ENCODE measurements at regions not wholly inside any gene's neighbourhood (a gene's known extent, or its start where the extent isn't known, plus 50 kb on each side); places are given as distances from the start of the nearest gene placed in this dataset.

DNA sequence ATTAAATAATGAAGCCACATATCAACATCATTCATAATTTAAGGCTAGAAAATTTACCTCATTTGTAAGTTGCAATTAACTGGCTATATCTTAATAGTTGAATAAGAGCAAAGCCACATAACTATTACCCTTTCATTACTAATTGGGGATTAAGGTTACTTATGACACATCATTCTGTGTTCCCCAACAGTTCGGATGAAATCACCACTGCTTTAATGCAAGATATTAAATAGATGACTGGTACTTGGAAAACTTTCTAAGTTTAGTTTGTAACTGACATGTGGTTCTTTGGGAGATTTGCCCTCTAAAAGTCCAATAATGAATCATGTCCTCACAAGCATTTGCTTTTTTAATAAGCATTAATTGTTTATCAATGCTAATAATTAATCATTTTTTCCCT is 109.1 kb downstream of the MTERF1 start:
- TF ChIP-seq EP300 (IDR thresholded peaks at IDR 0.05; ENCODE audit: borderline replicate concordance) (no peak), NFIC (IDR thresholded peaks at IDR 0.05) (no peak), REST (IDR thresholded peaks at IDR 0.05; ENCODE audit: low read depth) (no peak), RAD21 (IDR thresholded peaks at IDR 0.05; ENCODE audit: low read depth) (no peak), FOXM1 (IDR thresholded peaks at IDR 0.05; ENCODE audit: borderline replicate concordance, low read depth) (no peak), YY1 (IDR thresholded peaks at IDR 0.05; ENCODE audit: low read depth) (no peak), ZBTB7A (IDR thresholded peaks at IDR 0.05; ENCODE audit: low read depth) (no peak), CREB1 (IDR thresholded peaks at IDR 0.05; ENCODE audit: low read depth) (no peak), TEAD4 (IDR thresholded peaks at IDR 0.05) (no peak)

All from Ishikawa (cell line).